DMS79 (cell line): ENCODE measurements at regions not wholly inside any gene's neighbourhood (a gene's known extent, or its start where the extent isn't known, plus 50 kb on each side); places are given as distances from the start of the nearest gene placed in this dataset.
"Not testable (repeated sequence)": the region's sequence is repeated elsewhere in the genome, so short reads cannot be mapped to it uniquely, and the experiment has no call there.

Experiments
- DNase-seq: peaks from one replicate; lab custom pipeline; 2025; lab: John Stamatoyannopoulos, UW

DNA sequence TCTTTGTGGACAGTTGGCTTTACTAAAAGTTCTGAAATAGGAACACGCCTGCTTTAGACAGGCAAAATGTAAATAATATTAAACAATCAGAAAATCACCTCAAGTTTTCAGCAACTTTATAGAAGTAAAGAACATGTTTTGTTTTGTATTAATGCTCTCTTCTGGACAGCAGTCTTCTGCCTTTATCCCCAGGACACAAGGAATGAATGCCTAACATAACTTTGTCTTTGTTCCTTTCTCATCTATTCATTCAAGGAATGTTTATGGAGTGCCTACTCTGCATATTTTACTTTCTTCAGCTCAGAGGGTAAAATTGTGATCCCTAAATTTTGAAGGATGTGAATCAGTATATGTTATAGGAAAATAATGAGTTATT lies 325.4 kb downstream of the FOXO1 start:
- no peak for DNase-seq

- no peak for DNase-seq
These were observed 324.9 kb downstream of the FOXO1 start for GRCh38 chr13:40341501-40341900.

GRCh38 chr13:40342461-40342860 lies 324.0 kb downstream of the FOXO1 start:
- no peak for DNase-seq

GRCh38 chr13:40342901-40343300 lies 323.5 kb downstream of the FOXO1 start:
- DNase-seq: no peak

DNA sequence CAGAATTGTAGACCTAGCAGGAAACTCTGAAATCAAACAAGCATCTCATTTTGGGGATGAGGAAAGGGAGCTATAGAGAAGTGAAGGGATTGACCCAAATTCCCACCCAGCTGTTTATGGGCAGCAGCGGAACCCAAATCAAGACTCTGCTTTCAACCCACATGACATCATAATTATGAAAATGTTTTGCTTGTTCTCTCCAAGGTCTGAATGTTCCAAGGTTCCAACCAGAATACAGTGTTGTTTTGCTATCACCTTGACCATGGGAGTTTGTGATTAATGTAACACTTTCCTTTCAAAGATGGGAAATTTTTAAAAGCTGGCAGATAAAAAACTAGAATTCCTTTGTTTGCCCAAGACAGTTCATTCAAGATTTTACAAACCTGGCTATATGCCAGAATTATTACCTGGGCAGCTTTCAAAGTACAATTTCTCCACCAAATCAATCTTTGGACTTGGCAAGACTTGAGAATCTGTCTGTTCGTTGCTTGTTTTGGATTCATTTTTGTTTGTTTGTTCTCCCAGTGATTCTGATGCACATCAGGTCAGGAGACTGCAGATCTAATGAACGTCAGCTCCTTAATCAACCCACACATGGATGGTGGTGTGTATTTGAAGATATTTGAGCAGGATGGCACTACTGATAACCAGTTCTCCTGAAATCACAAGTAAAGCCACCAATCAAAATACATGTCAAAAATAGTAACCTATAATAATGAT lies 322.7 kb downstream of the FOXO1 start:
- no peak for DNase-seq

- no peak for DNase-seq
These were observed 321.9 kb downstream of the FOXO1 start for GRCh38 chr13:40344270-40345148.

DNA sequence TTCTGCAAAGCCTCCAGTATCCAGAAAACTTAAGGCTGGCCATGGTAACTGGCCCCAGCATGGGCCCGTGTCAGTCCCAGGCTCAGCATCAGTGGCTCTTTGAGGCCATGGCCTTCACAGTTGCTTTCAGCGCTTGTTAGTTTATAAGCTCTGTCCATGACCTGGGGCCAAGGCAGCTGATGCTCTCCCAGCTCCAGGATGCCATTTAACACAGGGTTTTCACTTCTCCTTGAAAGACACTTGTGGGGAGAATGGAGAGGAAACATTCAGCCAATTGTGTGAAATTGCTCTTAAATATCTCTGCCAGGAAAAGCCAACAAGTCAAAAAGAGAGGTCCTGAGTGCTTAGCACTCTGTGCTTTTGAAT lies 321.3 kb downstream of the FOXO1 start:
- peak; percentile 44 for DNase-seq

DNA sequence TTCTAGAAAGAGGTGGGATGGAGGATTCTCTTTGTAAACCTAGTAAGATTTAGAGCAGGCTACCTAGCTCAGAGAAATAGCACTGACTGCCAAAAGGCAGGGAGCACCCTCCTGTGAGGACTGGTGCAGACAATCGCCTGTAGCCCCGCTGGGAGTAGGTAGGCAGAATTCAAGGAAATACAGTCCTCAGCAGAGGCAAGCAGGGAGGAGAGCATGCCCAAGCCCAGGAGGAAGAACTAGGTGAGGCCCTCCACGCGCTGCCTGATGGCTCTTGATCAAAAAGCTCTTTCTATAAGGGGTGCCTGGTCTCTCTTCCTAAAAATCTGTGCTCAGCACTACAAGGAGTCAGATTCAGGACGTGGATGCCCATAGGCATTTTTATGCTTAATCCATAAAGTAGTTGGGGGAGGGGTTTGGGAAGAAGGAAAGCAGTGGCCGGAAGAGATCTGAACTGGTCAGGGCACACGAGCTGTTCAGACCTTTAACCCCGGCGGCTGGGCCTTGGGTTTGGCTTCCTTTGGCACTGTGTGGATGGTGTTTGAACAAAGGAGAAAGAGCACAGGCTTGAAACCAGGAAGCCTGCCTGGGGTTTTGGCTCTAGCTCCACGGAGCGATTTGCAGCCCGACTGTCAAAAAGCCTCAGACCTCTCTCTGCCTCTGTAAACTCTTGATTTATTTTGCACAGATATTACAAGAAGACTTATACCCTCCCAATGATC lies 320.6 kb downstream of the FOXO1 start:
- DNase-seq: peak; percentile 44

GRCh38 chr13:40346592-40346991 lies 319.8 kb downstream of the FOXO1 start:
- no peak for DNase-seq

- no peak for DNase-seq
These were observed 318.3 kb downstream of the FOXO1 start for GRCh38 chr13:40348096-40348679.

GRCh38 chr13:40350283-40350992 lies 316.0 kb downstream of the FOXO1 start:
- DNase-seq: no peak

GRCh38 chr13:40351537-40352379 lies 314.7 kb downstream of the FOXO1 start:
- DNase-seq: no peak

GRCh38 chr13:40352380-40352778 lies 314.1 kb downstream of the FOXO1 start:
- no peak for DNase-seq

DNA sequence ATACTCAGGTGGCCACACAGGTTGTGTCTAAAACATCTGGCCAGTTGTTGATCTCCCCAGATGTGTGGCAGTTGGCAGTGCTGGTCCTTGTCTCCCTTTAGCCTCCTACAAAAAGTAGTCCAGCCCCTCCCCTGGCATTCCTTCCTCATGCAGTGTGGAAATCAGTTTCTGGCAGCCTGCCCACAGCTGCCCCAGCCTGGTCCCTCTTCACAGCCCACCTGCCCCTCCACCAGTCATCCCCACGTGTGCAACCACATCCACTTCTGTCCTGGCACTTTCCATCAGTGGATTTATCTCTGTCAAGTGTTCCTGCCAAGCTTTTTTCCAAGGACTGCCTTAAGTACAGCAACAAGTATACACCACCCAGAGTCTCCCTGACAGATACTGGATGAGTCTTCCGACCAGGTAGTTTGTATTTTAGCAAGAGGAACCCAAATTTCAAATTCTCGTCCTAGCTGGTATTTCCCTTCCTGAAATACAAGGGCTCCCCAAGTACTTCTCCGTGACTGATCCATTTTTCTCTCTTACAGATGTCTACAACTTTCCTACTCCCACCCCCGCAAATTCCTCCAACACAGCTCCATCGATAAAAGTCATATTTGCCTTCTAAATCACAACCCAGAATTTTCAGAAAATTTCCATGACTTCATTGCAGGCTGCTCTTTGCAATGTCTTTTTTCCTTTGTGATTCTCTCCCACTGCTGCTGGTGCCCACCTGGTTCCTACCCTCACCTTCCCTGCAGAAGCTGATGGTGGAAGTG lies 313.5 kb downstream of the FOXO1 start:
- peak; percentile 32 for DNase-seq

- DNase-seq: no peak
These were observed 311.2 kb downstream of the FOXO1 start for GRCh38 chr13:40355126-40355724.

GRCh38 chr13:40356011-40356410 lies 310.4 kb downstream of the FOXO1 start:
- DNase-seq: no peak

DNA sequence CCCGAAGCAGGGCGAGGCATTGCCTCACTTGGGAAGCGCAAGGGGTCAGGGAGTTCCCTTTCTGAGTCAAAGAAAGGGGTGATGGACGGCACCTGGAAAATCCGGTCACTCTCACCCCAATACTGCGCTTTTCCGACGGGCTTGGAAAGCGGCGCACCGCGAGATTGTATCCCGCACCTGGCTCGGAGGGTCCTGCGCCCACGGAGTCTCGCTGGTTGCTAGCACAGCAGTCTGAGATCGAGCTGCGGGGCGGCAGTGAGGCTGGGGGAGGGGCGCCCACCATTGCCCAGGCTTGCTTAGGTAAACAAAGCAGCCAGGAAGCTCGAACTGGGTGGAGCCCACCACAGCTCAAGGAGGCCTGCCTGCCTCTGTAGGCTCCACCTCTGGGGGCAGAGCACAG lies 310.0 kb downstream of the FOXO1 start:
- DNase-seq: not testable (repeated sequence)

DNA sequence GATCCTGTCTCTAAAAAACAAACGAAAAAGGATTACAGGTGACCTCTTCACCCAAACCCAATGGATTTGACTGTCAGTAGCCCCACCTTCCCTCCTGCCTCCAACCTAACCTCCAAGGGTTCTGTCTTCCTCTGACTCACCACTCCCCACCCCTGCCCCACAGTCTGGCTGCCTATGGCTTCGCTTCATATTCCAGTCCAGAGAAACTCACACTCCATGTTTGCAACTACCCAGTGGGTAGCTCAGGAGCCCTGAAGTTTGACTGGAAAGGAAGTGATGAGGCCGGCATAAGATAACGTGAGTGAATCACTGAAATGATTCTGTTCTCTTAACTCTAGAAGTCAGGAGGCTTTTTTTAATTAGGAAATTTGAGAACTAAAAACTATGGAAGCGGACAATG lies 303.9 kb downstream of the FOXO1 start:
- DNase-seq: no peak

- DNase-seq: no peak
These were observed 302.8 kb downstream of the FOXO1 start for GRCh38 chr13:40363653-40364052.

- no peak for DNase-seq
These were observed 300.3 kb downstream of the FOXO1 start for GRCh38 chr13:40366119-40366518.
